Tibial nerve (tissue), 4 donors: ENCODE measurements at regions not wholly inside any gene's neighbourhood (a gene's known extent, or its start where the extent isn't known, plus 50 kb on each side); places are given as distances from the start of the nearest gene placed in this dataset.

Source experiments
- DNase-seq, 2 donors: peaks; one replicate each; pipeline ENCODE4 v3.0.0-alpha.2; 2019; ENCODE audit warnings: low spot score in 2 of 2
- H3K27ac ChIP-seq, 4 donors: fragments of 200-600 bp; sonication (generic) in 3 of 4; one replicate each; pipeline ENCODE4 v1.5.1; 2017 to 2019; ENCODE audit warnings: mild to moderate bottlenecking in 1 of 4
- H3K27me3 ChIP-seq, 2 donors: fragments of 200-600 bp; sonication (generic) in 1 of 2; one replicate each; pipeline versions ENCODE4 v1.5.1 to v1.6.0; 2017 to 2019
- H3K36me3 ChIP-seq, 3 donors: fragments of 200-600 bp; sonication (generic); one replicate each; pipeline ENCODE4 v1.5.1; 2018 to 2019
- H3K4me1 ChIP-seq, 4 donors: fragments of 200-600 bp; sonication (generic) in 3 of 4; one replicate each; pipeline ENCODE4 v1.5.1; 2017 to 2019
- H3K4me3 ChIP-seq, 4 donors: fragments of 200-600 bp; sonication (generic) in 3 of 4; one replicate each; pipeline ENCODE4 v1.5.1; 2017 to 2019; ENCODE audit warnings: mild to moderate bottlenecking in 1 of 4, moderate library complexity in 1 of 4
- H3K9me3 ChIP-seq, 4 donors: fragments of 200-600 bp; sonication (generic) in 3 of 4; one replicate each; pipeline ENCODE4 v1.5.1; 2017 to 2019
- EP300 ChIP-seq, 2 donors: sonication (generic); formaldehyde crosslinking; IDR thresholded peaks; one replicate each; pipeline ENCODE4 v1.6.1; 2017; ENCODE audit warnings: antibody characterized with exemption in 2 of 2, mild to moderate bottlenecking in 1 of 2
- POLR2A ChIP-seq, 2 donors: fragments of 450-650 bp; IDR thresholded peaks; one replicate each; pipeline ENCODE4 v1.6.1; 2017; ENCODE audit warnings: antibody characterized with exemption in 2 of 2, mild to moderate bottlenecking in 2 of 2, moderate library complexity in 2 of 2
- WGBS, 2 donors: methylation state at CpG; one replicate each; pipeline ENCODE4 v1.1.5; 2018; 5-methylcytosine and 5-hydroxymethylcytosine counted together
- TF ChIP-seq, protein P1 (sequence below), 5 experiments: fragments of 200-600 bp in 3 of 5; fragments of 450-650 bp in 2 of 5; sonication (generic) in 3 of 5; IDR thresholded peaks; one replicate each; pipeline ENCODE4 v1.5.1; 2016 to 2019; ENCODE audit warnings: antibody characterized with exemption in 5 of 5, mild to moderate bottlenecking in 3 of 5, moderate library complexity in 2 of 5

DNA sequence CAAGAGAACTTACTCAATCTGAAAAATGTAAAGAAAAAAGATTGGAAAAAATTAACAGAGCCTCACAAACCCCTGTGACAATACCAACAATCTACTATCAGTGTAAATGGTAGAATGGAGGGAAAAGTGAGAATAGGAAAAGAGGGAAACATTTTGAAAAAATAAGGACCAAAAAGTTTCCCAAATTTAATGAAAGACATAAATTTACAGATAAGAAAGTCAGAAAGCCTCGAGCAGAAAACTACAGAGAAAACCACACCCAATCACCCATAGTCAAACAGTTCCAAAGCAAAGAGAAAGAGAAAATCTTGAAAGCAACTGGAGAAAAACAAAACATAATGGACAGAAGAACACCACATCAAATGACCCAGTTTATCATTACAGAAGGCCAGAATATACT, 142.7 kb upstream of the DIO3 start:
- no peak for DNase-seq
- Histone ChIP-seq H3K4me1 (no peaks in the 10 kb centered on the region), H3K9me3 (peaks cover 0 to 8% (median 0%) of the 10 kb centered on the region in 4 donors), H3K36me3 (no peaks in the 10 kb centered on the region), H3K27ac (no peak overlapping the region), H3K4me3 (no peak overlapping the region), H3K27me3 (no peaks in the 10 kb centered on the region)
- TF ChIP-seq POLR2A (IDR thresholded peaks at IDR 0.05) (no peak), EP300 (IDR thresholded peaks at IDR 0.05) (no peak)
- TF ChIP-seq, protein P1, sequence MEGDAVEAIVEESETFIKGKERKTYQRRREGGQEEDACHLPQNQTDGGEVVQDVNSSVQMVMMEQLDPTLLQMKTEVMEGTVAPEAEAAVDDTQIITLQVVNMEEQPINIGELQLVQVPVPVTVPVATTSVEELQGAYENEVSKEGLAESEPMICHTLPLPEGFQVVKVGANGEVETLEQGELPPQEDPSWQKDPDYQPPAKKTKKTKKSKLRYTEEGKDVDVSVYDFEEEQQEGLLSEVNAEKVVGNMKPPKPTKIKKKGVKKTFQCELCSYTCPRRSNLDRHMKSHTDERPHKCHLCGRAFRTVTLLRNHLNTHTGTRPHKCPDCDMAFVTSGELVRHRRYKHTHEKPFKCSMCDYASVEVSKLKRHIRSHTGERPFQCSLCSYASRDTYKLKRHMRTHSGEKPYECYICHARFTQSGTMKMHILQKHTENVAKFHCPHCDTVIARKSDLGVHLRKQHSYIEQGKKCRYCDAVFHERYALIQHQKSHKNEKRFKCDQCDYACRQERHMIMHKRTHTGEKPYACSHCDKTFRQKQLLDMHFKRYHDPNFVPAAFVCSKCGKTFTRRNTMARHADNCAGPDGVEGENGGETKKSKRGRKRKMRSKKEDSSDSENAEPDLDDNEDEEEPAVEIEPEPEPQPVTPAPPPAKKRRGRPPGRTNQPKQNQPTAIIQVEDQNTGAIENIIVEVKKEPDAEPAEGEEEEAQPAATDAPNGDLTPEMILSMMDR (IDR thresholded peaks at IDR 0.05): no peak
- 54 to 65% methylated on average over 1 of the region's 1 CpG for WGBS, 2 donors

DNA sequence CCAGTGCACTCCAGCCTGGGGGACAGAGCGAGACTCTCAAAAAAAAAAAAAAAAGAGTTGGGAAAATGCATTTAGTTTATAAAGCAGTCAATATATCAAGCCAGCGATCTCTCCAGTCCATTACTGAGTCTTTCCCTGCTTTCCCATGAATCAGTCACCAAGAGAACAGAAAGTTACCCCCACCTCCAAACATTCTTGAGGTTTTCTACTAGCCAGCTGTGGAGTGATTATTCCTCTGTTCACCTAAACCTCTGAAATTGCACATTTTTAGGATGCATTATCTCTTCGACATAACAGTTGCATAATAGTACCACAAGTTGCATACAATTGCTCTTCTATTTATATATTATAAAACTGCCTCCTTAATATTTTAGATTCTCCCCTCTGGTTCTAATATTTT, 134.8 kb upstream of the DIO3 start:
- Histone ChIP-seq H3K27me3 (no peaks in the 10 kb centered on the region), H3K4me1 (no peaks in the 10 kb centered on the region), H3K9me3 (peaks cover 0 to 23% (median 0%) of the 10 kb centered on the region in 4 donors), H3K27ac (no peak overlapping the region), H3K36me3 (no peaks in the 10 kb centered on the region), H3K4me3 (no peak overlapping the region)
- WGBS, 2 donors: 66 to 67% methylated on average over 3 of the region's 3 CpGs
- DNase-seq: no peak
- no peak for TF ChIP-seq EP300 (IDR thresholded peaks at IDR 0.05)
- TF ChIP-seq POLR2A (IDR thresholded peaks at IDR 0.05): no peak
- TF ChIP-seq, protein P1 (IDR thresholded peaks at IDR 0.05): no peak

DNA sequence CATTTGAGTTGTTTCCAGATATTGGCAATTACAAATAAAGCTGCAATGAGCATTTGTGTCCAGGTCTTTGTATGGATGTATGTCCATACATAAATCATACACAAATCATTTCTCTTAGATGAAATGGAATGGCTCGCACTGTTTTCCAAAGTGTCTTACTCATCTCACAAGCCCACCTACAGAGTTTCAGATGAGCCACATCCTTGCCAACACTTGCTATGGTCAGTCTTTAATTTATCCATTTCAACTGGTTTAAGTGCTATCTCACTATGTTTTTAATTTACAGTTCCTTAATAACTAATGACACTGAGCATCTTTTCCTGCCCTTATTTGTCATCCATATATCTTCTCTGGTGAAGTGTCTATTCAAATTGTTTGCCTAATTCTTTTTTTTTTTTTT, 132.9 kb upstream of the DIO3 start:
- no peak overlapping the region for H3K4me3 ChIP-seq
- 92 to 97% methylated on average over 1 of the region's 1 CpG for WGBS, 2 donors
- DNase-seq: no peak
- H3K9me3 ChIP-seq: peaks cover 0 to 23% (median 0%) of the 10 kb centered on the region in 4 donors
- no peaks in the 10 kb centered on the region for H3K4me1 ChIP-seq
- TF ChIP-seq, protein P1 (IDR thresholded peaks at IDR 0.05): no peak
- TF ChIP-seq POLR2A (IDR thresholded peaks at IDR 0.05) (no peak), EP300 (IDR thresholded peaks at IDR 0.05) (no peak)
- H3K27ac ChIP-seq: no peak overlapping the region
- H3K36me3 ChIP-seq: no peaks in the 10 kb centered on the region
- H3K27me3 ChIP-seq: no peaks in the 10 kb centered on the region

DNA sequence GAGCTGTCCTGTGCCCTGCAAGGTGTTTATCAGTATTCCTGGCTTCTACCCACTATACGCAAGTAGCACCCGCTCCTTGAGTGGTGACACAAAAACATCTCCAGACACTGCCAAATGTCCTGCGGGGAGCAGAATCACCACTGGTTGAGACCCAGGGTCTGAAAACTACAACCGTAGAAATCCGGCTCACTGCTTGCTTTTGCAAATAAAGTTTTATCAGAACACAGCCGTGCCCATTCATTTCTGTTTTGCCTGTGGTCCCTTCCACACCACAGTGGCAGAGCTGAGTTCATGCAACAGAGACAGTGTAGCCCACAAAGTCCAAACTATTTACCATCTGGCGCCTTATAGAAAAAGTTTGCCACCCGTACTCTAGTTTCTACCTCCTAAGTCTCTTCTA, 125.7 kb upstream of the DIO3 start:
- Histone ChIP-seq H3K27ac (no peak overlapping the region), H3K36me3 (no peaks in the 10 kb centered on the region), H3K4me1 (no peaks in the 10 kb centered on the region), H3K4me3 (no peak overlapping the region), H3K9me3 (no peaks in the 10 kb centered on the region), H3K27me3 (no peaks in the 10 kb centered on the region)
- WGBS, 2 donors: 92% methylated on average over 7 to 8 of the region's 8 CpGs
- DNase-seq: no peak
- TF ChIP-seq, protein P1 (IDR thresholded peaks at IDR 0.05): no peak

DNA sequence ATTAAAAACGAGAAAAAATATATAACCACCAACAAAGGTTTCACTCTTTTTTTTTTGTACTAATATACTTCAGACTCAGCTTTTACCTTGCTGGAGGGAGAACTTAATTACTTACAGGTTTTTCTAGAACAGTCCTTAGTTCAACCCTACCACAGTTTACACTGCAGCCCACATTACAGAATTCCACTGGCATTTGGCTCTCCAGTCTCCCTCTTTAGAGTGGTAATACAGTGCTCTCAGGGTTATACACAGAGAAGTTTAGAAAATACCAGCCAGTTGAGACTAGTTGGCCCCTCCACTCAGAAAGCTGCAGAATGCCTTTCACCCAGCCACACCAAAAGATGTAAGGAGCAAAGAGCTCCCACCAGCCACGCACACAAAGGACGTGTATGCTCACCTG, 122.3 kb upstream of the DIO3 start:
- no peak overlapping the region for H3K4me3 ChIP-seq
- no peak for DNase-seq
- H3K27me3 ChIP-seq: no peaks in the 10 kb centered on the region
- 54 to 57% methylated on average over 3 of the region's 3 CpGs for WGBS, 2 donors
- H3K36me3 ChIP-seq: no peaks in the 10 kb centered on the region
- no peak overlapping the region for H3K27ac ChIP-seq
- TF ChIP-seq, protein P1 (IDR thresholded peaks at IDR 0.05): no peak
- no peaks in the 10 kb centered on the region for H3K4me1 ChIP-seq
- no peaks in the 10 kb centered on the region for H3K9me3 ChIP-seq
